Astrocyte of the hippocampus (primary cell): ENCODE measurements at regions not wholly inside any gene's neighbourhood (a gene's known extent, or its start where the extent isn't known, plus 50 kb on each side); places are given as distances from the start of the nearest gene placed in this dataset.
"Not testable (repeated sequence)": the region's sequence is repeated elsewhere in the genome, so short reads cannot be mapped to it uniquely, and the experiment has no call there.

Experiments used
- DNase-seq: peaks from one replicate; pipeline ENCODE4 v3.0.0; 2011; ENCODE audit warnings: low read depth, low spot score

GRCh38 chr17:33895491-33895890, 359.6 kb upstream of the CCL2 start:
- no peak for DNase-seq

- DNase-seq, result no peak
Observed at GRCh38 chr17:33896263-33896662, 358.8 kb upstream of the CCL2 start.

GRCh38 chr17:33901085-33901484, 354.0 kb upstream of the CCL2 start:
- DNase-seq, result no peak

- no peak for DNase-seq
Observed at GRCh38 chr17:33902901-33903449, 352.1 kb upstream of the CCL2 start.

- no peak for DNase-seq
Observed at GRCh38 chr17:33904476-33904875, 350.6 kb upstream of the CCL2 start.

- DNase-seq, result no peak
Observed at GRCh38 chr17:33905338-33905800, 349.7 kb upstream of the CCL2 start.

GRCh38 chr17:33908363-33909064, 346.6 kb upstream of the CCL2 start:
- DNase-seq, result no peak

- no peak for DNase-seq
Observed at GRCh38 chr17:33910200-33910857, 344.8 kb upstream of the CCL2 start.

GRCh38 chr17:33914125-33914524, 341.0 kb upstream of the CCL2 start:
- DNase-seq, result no peak

- DNase-seq, result no peak
Observed at GRCh38 chr17:33922971-33923370, 332.1 kb upstream of the CCL2 start.

GRCh38 chr17:33924104-33924503, 331.0 kb upstream of the CCL2 start:
- DNase-seq, result no peak

- DNase-seq, result no peak
Observed at GRCh38 chr17:33925649-33926048, 329.4 kb upstream of the CCL2 start.

GRCh38 chr17:33927732-33928133, 327.4 kb upstream of the CCL2 start:
- peak; percentile 10 for DNase-seq

GRCh38 chr17:33929181-33929724, 325.8 kb upstream of the CCL2 start:
- no peak for DNase-seq

- not testable (repeated sequence) for DNase-seq
Observed at GRCh38 chr17:33931148-33931814, 323.8 kb upstream of the CCL2 start.

GRCh38 chr17:33932996-33933395, 322.1 kb upstream of the CCL2 start:
- DNase-seq, result no peak

GRCh38 chr17:33933576-33933975, 321.5 kb upstream of the CCL2 start:
- no peak for DNase-seq

GRCh38 chr17:33934696-33935095, 320.4 kb upstream of the CCL2 start:
- DNase-seq, result no peak

GRCh38 chr17:33935822-33936221, 319.3 kb upstream of the CCL2 start:
- DNase-seq, result no peak

GRCh38 chr17:33936764-33937163, 318.3 kb upstream of the CCL2 start:
- DNase-seq, result no peak

- DNase-seq, result no peak
Observed at GRCh38 chr17:33939959-33940358, 315.1 kb upstream of the CCL2 start.

GRCh38 chr17:33940769-33941370, 314.2 kb upstream of the CCL2 start:
- DNase-seq, result peak; percentile 13
